NCI-H2029 (cell line): ENCODE measurements at regions not wholly inside any gene's neighbourhood (a gene's known extent, or its start where the extent isn't known, plus 50 kb on each side); places are given as distances from the start of the nearest gene placed in this dataset.

Experiments
- DNase-seq: peaks from one replicate; lab custom pipeline; 2025; lab: John Stamatoyannopoulos, UW

DNA sequence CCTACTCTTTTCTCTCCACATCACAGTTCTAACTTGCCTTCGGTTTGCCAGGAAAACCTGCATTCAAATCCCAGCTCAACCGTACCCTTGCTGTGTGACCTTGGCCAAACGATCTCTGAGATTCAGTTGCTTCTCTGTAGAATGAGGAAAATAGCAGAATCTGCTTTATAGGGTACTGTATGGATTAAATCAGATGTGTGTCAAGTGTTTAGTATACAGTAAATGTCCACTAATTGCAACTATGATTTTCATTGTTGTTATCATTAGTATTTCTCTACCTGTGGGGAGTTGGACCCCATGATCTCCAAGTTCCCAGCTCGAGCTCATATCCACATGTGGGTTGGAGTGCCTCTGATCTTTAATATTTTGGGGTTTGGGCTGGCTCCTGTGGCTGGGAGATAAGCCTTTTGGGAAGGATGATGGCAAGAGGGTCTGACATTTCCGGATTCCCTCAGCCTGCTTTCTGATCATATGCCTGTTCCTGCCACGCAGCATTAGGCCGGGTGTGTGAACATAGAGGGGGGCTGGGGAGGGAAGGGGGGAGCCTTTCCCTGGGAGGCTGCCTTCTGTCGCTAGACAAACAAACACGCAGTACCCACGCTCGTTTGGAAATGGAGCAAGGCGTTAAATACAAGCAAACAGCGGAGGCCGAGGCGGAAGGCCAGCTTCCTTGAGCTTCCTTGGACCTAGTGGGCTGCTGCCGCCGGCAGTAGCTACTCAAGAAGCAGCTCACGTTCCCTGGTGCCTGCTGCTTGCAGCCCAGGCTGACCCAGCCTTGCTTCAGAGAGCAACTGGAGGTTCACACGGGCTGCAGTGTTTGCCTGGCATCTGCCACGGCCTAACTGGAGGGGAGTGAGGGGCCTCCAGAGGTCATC lies 213.5 kb upstream of the LHX5 start:
- DNase-seq: no peak

DNA sequence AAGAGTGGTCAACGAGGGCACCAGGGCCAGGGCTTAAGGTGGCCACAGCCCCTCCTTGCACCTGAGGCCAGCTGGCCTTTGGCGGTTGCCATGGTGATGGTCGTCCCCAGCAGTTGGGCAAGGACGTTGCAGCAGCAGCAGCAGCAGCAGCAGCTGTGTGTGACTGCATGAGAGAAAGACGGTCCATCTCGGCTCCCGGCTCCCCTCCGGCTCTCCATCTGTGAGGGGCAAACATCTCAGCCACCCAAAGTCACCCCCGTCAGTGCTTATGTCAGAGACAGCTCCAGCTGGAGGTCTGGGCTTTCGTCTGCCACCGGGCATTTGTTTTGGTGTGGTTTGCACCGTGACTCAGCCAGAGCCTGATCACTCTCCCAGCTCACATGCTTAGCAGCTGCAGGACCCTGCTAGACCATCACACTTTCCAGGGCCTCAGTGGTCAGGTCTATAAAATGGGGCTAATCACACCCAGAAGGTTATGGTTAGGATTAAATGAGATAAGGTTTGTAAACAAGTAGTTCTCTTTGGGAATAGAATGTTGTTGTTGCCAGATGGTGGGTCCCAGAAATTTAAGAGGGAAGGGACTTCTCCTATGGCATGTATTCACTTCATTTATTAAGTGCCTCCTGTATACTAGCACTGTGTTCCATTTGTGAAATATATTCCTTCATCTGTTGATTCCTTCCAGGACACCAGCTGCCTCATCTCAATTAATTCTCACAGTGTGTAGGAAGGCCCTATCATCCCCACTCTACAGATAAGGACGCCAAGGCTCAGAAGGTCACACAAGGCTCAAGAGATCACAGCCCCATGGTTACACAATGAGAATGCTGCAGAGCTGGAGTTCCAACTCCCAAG lies 212.6 kb upstream of the LHX5 start:
- no peak for DNase-seq

DNA sequence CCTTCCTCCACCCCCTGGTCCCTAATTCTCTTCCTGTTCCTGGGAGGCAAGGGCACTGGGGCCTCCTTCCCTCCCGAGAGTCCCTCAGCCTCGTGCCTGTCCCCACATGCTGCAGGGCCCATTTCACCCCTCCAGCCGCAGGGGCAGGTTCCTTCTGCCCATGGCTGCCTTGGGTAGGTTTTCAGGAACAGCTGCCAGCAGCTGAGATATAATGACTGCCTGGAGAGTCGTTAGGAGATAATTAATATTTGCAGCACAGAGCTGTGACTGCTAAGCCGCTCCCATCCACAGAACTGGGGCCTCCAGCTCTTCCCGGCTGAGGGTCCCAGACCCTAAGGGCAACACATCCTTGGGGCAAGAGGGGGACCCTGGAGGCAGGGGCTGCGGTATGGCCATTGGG lies 211.9 kb upstream of the LHX5 start:
- DNase-seq: no peak

DNA sequence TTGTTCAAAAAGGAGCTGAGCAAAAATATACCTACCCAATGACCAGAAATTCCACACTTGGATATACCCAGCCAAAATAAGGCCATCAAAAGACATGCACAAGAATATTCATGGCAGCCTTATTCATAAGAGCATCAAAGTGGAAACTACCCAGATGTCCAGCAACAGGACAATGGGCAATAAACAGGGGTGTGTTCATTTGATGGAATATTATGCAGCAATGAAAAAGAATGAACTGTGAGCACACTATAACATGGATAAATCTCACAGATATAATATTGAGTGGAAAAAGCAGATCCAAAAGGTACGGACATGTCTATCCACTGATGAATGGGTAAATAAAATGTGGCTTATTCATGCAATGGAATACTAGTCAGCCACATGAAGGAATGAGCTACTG lies 209.2 kb upstream of the LHX5 start:
- no peak for DNase-seq

DNA sequence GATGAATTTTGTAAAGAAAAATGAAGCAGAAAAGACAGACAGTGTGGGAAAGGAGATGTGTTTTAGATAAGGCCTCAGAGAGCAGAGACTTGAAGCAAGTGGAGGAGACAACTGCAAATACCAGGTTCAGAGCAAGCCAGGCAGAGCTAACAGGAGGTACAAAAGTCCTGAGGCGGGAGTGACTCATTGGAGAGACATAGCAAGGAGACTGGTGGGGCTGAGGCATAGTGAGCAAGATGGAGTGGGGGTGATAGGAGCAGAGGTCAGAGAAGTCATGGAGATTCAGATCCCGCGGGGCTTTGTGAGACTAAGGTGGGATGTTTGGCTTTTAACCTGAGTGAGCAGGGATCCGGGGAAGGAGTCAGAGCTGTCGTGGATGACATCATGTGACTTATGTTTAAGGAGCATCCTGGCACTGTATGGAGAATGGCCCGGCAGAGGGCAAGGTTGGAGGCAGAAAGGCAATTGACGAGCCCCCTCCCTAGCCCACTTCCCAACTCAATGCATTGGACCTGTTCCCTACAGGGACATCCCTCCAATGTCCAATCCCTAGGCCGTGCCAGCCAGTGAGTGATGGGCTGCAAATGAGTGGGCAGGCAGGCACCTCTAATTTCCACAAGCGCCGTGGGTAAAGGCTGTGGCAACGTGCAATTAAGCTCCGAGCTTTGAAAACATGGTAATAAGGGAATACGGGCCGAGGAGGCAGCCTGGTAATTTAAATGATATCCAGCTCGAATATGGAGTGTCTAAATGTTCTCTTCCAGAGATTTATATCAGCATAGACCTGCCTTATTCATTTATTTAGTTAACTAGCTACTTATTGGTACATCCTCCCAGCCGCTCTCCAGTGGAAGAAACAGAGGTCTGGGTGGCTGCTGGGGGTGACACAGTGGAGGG lies 206.8 kb upstream of the LHX5 start:
- no peak for DNase-seq

DNA sequence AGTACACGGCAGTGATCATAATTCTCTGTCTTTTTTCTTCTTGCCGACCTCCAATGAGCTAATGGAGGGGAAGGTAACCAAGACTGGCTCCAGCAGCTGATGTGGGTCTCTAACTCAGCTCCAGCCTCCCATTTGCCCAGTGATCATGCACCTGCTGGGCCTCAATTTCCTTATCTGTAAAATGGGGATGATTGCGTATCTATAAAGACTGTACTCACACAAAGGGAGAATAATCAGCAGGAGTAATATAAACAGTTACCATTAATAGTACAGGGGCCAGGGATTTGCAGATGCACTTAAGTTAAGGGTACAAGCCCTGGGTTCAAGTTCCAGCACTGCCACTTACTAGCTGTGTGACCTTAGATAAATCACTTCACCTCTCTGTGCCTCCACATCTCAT lies 204.9 kb upstream of the LHX5 start:
- DNase-seq: no peak

DNA sequence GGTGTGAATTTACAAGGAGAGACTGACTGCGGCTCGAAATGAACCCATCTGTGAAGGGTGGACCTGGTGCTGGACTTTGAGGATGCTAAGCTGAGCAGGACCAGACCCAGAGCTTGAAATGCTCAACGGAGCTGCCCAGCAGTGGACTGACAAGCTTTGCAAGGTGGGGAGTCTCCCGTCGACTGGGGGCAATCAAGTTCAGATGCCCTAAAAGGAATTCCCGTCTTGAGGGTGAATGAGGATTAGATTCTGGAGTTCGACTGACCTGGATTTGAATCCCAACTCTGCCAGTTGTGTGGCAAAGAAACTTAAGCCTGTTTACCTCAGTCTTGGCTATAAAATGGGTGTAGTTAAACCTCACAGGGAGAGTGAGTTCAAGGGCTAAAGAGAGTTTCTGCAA lies 204.4 kb upstream of the LHX5 start:
- DNase-seq: no peak

DNA sequence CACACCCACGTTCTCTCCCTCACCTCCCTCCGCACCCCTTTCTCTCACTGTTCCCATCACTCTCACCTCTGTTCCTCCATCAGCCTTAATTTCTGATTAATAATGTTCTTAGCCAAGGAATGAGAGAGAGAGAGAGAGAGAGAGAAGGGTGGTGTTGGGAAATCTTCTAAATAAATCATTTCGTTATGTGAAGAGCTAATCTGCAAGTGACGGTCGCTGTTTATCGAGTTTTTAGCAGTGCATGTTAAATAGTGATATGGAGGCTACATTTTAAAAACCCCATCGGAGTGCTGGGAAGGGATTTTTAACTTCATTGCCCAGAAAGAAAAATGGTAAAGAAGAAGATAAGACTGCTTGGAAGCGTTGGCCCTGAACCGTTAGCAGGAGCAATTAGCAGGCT lies 203.3 kb upstream of the LHX5 start:
- DNase-seq: no peak

DNA sequence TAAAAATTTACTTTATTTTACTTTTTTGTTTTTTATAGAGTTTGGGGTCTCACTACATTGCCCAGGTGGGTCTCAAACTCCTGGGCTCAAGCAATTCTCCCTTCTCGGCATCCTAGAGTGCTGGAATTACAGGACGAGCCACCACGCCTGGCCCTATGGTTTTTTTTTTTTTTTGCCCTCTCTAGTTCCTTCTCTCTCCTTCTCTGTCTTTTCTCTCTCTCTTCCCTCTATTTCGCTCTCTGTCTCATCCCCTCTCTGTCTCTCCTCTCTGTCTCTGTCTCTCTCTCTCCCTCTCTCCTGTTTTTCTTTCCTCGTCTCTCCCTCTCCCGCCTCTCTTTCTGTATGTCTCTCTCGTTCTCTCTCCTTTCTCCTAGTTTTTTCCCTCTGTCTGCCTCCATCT lies 202.6 kb upstream of the LHX5 start:
- DNase-seq: no peak

DNA sequence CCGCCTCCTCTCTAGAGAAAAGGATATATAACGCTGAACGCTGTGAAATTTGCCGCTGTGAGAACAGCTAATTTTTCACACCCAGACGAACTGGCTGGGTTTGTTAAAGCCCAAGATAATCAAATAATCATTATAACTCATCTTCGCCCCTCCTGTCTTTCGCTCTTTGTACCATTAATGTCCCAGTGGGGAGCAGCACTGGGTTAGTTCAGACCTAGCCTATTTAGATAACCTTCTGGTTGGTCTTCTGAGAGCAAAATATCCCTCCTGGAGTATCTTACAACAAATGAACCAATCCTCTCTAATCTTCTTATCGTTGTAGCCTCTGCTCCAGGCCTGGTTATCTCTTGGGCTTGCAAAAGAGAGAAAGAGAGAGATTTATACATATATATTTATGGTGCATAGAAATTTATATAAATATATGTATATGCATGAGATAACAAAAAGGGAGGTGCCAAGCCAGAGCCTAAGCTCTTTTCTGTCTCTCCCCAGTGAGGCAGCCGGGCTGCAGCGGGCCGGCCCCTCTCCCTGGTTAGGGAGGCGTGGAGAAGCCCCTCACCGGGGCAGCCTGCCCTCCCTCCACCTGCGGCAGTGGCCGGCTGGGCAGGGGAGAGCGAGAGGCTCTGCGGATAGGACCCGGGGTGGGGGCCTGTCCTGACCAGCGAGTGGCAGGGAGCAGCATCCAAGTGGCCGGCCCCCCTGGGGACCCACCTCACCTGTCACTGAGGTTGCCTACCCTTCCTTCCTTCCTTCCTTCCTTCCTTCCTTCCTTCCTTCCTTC lies 202.0 kb upstream of the LHX5 start:
- no peak for DNase-seq

DNA sequence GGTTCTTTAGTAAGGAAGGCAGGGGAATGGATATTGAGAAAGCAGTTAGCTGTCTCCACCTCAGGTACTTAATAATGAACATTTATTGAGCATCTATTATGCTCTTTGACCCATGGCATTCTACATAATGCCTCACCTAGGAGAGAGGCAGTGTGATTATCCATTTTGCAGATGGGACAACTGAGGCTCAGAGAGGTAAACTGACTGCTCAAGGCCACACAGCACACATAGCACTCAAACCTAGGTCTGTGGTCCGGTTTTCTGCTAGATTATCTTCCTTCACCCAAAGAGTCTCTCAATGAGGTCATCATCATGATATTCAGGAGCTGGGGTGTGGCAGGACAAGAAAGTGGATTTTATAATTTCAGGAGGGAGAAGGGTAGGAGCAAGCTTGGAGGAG lies 199.1 kb upstream of the LHX5 start:
- DNase-seq: no peak

DNA sequence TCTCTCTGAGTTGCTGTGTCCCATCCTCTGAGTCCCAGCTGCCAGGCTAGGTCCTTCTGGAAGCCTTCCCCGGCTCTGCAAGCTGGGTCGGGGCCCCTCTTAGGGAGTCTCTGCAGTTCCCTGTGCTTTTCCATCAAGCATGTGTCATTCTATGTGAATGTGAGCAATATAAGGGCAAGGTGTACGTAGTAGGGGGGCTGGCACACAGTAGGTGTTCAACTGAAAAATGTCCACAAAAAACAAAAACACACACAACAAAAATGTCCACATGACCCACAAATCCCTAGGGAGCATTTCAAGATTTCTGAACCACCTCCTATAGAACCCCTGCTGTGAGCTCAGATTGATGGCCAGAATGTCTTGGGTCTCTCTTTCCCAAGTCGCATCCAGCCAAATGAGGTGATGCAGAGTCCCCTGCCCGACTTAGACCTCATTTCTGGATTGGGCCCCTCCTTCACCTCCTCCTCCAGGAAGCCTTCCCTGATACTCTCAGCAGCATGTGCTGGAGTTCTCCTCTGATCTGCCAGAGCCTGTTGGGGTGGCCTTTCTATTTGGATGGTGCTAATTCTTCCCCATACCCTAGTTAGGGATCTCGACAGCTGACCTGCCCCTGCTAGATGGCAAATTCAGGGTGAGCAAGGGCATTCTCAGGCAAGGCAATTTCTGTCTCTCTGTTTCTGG lies 196.1 kb upstream of the LHX5 start:
- DNase-seq: no peak

DNA sequence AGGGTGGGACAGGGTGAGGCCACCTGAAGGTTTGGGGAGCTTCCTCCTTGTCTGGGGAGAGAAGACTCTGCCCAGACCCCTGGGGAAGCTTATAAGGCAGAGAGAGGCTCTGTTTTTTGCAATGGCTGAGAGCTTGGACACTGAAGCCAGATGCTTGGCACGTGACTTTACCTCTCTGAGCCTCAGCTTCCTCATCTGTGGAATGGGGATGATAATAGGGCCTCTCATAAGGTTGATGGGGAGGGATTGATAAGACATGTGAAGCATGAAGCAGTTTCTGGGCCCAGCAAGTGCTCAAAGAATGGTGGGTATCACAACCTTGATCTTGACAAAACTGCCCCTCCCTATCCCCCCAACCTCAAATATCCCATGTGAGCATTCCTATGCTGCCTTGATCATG lies 195.4 kb upstream of the LHX5 start:
- DNase-seq: no peak

DNA sequence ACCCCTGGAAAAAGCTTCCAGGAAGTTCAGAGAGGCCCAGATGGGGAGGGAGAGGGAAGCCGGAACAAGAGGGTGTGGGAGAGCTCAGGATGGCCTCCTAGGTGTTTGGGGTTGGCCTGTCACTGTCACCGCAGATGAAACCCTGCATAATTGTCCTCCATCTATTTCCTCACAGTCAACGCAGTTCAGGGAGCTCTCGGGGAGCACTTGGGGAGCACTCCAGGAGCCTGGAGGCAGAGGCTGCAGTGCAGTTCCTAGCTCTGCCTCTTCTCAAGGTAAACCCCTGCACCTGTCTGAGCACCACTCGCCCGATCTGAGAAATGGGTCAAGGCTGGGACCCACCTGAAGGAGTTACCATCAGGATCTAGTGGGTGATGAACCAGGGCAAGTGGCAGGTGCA lies 194.6 kb upstream of the LHX5 start:
- DNase-seq: no peak

DNA sequence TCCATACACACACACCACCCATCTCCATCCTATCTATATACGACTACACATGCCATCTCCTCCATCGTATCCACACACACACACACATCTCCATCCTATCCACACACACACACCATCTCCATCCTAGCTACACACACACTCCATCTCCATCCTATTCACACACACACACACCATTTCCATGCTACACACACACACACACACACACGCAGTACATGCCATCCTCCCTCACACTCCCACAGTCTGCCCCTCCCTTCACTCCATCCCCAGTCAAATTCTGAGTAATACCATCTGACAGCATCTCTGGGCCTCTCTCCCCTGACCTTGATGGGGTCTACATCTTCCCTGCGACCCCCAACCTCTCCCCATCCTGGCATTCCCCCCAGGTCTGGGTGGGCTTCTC lies 193.8 kb upstream of the LHX5 start:
- DNase-seq: no peak

DNA sequence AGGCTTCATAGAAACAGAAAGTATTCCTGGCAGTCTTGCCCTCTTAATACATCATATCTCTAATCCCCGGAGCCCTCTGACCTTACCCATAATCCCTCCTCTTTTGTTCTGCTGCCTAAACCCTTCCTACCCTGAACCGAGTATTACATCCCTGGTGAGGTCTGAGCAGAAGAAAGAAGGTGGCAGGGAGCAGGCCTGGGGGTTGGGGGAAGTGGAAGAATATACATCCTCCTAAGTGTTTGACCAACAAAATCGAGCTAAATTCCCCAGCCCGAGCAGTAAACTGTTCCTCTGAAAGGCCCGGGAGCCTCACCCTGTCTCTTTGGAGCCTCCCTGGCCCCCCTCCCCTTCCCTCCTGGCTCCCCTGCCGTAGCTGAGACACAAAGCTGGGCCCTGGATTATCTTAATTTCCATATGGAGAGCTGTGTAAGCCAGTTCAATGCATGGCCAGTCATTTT lies 192.6 kb upstream of the LHX5 start:
- no peak for DNase-seq

DNA sequence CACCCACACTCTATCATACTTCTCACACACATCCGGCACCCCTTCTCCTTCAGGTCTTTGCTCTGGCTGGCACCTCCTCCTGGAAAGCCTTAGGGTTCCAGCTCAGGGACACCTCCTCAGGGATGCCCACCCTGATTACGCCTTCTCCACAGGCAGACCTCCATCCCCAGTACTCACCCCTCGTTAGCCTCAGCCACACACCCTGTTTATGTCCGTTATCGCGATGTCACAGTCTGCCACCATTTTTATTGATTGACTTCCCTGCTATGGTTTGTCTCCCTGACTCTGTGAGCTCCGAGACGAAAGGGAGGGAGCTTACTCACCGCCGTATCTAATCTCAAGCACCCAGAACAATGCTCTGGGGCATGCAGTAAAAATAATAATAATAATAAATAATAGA lies 191.7 kb upstream of the LHX5 start:
- DNase-seq: no peak

DNA sequence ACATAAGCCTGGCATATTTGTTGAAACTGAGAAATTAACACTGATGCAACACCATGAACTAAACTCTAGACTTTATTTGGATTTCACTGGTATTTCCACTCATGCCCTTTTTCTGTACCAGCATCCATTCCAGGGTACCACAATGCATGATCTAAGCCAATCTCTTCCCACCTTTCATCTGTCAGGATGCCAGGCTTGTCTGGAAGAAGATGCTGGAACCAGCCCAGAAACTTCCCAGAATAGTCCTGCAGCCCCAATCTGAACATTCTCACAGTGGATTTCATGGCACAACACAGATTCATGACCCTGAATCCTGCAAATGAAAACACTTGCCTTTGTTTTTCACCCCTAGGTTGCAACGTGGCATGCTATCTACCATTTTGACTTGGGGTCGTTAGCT lies 189.3 kb upstream of the LHX5 start:
- DNase-seq: no peak

DNA sequence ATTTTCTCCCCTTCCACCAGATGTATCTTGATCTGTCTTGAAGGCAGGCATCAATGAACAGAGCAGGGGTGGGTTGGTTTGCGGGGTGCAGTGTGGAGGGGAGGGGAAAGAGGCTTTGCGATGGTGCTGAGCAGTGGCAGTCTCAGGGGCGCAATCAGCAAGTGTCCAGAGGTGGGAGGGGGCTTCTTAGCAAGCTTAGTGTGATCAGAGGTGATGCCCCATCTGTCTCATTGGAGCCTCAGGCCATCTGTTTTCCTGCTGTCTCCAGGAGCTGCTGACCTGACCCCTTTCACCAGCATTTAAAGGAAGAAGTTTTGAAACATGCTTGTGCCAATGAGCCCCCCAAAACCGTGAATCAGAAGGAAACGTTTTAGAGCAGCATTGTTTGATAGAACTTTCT lies 187.7 kb upstream of the LHX5 start:
- DNase-seq: no peak

DNA sequence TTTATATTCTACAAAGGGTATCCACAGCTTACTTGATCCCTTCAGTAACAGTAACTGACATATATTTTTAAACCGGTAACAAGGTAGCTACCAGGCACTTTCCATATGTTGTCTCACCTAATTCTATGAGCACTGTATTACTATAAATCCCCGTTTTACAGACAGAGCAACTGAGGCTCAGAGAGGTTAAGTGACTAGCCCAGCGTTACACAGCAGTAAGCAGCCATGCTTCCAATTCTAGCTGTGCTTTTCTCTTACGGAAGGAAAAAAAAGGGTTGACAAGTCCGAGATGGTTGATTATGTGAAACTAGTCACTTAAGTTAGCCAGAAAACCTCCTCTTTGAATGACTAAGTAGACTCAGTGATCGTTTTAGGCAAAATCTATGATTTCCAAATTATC lies 187.3 kb upstream of the LHX5 start:
- no peak for DNase-seq
